CD4-positive, alpha-beta memory T cell (primary cell): ENCODE measurements at regions not wholly inside any gene's neighbourhood (a gene's known extent, or its start where the extent isn't known, plus 50 kb on each side); places are given as distances from the start of the nearest gene placed in this dataset.

Experiments
- CTCF ChIA-PET: fragments of 350-600 bp; sonication (Branson Sonifier 250); formaldehyde crosslinking; loops from one replicate; lab custom pipeline; 2021; ENCODE audit warnings: inconsistent platforms; ENCODE audit not compliant: partially characterized antibody; lab: Charles Lee
- POLR2A ChIA-PET: fragments of 350-600 bp; sonication (Branson Sonifier 250); formaldehyde crosslinking; loops from one replicate; lab custom pipeline; 2021; ENCODE audit not compliant: partially characterized antibody; lab: Charles Lee
- DNase-seq, 5 donors: peaks; one replicate each; pipeline versions ENCODE4 v3.0.0 to v3.0.0-alpha.2; 2020 to 2022; ENCODE audit warnings: mixed read lengths in 1 of 5
- H3K27ac ChIP-seq: one replicate; pipeline ENCODE4 v1.7.0; 2013; ENCODE audit warnings: low read depth, low read length
- H3K27me3 ChIP-seq: 2 replicates; pipeline ENCODE4 v1.7.0; 2013; ENCODE audit warnings: mild to moderate bottlenecking, low read length, moderate library complexity; ENCODE audit not compliant: insufficient read depth
- H3K36me3 ChIP-seq: 2 replicates; pipeline ENCODE4 v1.7.0; 2013; ENCODE audit warnings: mild to moderate bottlenecking, low read length, moderate library complexity; ENCODE audit not compliant: insufficient read depth
- H3K4me1 ChIP-seq: 2 replicates; pipeline ENCODE4 v1.7.0; 2013; ENCODE audit warnings: mild to moderate bottlenecking, low read length, moderate library complexity; ENCODE audit not compliant: insufficient read depth
- H3K4me3 ChIP-seq, 2 donors: one replicate each; pipeline ENCODE4 v1.7.0; 2013; ENCODE audit warnings: low read length in 2 of 2, mild to moderate bottlenecking in 1 of 2
- H3K9me3 ChIP-seq, 2 donors: one replicate each; pipeline ENCODE4 v1.7.0; 2013; ENCODE audit warnings: low read length in 2 of 2, control low read depth in 1 of 2; ENCODE audit not compliant: control insufficient read depth in 1 of 2
- H3K27ac Mint-ChIP-seq, 7 donors: one replicate each; pipeline ENCODE4 v1.8.0; 2020 to 2021; ENCODE audit warnings: mixed read lengths in 7 of 7, mild to moderate bottlenecking in 6 of 7, inconsistent platforms in 3 of 7, moderate library complexity in 3 of 7
- H3K27me3 Mint-ChIP-seq, 2 donors: one replicate each; pipeline ENCODE4 v1.8.0; 2020 to 2021; ENCODE audit warnings: mixed read lengths in 2 of 2
- H3K36me3 Mint-ChIP-seq, 2 donors: one replicate each; pipeline ENCODE4 v1.8.0; 2020 to 2021; ENCODE audit warnings: mixed read lengths in 2 of 2, inconsistent platforms in 1 of 2, mild to moderate bottlenecking in 1 of 2
- H3K4me1 Mint-ChIP-seq, 4 donors: one replicate each; pipeline ENCODE4 v1.8.0; 2020 to 2021; ENCODE audit warnings: mixed read lengths in 4 of 4, mild to moderate bottlenecking in 1 of 4
- H3K4me3 Mint-ChIP-seq, 8 donors: one replicate each; pipeline ENCODE4 v1.8.0; 2020 to 2021; ENCODE audit warnings: mixed read lengths in 8 of 8, mild to moderate bottlenecking in 7 of 8, moderate library complexity in 6 of 8, inconsistent platforms in 3 of 8
- H3K9me3 Mint-ChIP-seq, 8 donors: one replicate each; pipeline ENCODE4 v1.8.0; 2020 to 2021; ENCODE audit warnings: mixed read lengths in 8 of 8, mild to moderate bottlenecking in 5 of 8, inconsistent platforms in 3 of 8, moderate library complexity in 1 of 8
- intact Hi-C: fragments of 100-400 bp; cut with micrococcal nuclease; formaldehyde crosslinking; loops from one replicate; pipeline ENCODE4 v1.15.1; 2023

- ChIA-PET CTCF (no interaction called here), POLR2A (no interaction called here)
- Histone ChIP-seq H3K36me3 (no peaks in the 10 kb centered on the region), H3K9me3 (no peaks in the 10 kb centered on the region), H3K4me1 (no peaks in the 10 kb centered on the region), H3K27ac (no peak overlapping the region), H3K4me3 (no peak overlapping the region), H3K27me3 (no peaks in the 10 kb centered on the region)
- Mint-ChIP-seq H3K9me3 (no peaks in the 10 kb centered on the region), H3K36me3 (no peaks in the 10 kb centered on the region), H3K27me3 (no peaks in the 10 kb centered on the region), H3K27ac (peak overlapping the region in 5 of 7 donors; percentile 20 to 85 (median 62)), H3K4me3 (no peak overlapping the region), H3K4me1 (peaks cover 27 to 48% (median 40%) of the 10 kb centered on the region in 4 donors)
- intact Hi-C loops, result no loop called here
- DNase-seq, result no peak
Observed at GRCh38 chr9:130766021-130766926, 68.8 kb upstream of the ABL1 start.

GRCh38 chr9:130766927-130767307, 68.1 kb upstream of the ABL1 start:
- no peaks in the 10 kb centered on the region for H3K9me3 ChIP-seq
- no peak overlapping the region for H3K4me3 ChIP-seq
- Mint-ChIP-seq H3K27ac (peak overlapping the region in 5 of 7 donors; percentile 5 to 79 (median 68)), H3K36me3 (no peaks in the 10 kb centered on the region), H3K4me1 (peaks cover 27 to 48% (median 40%) of the 10 kb centered on the region in 4 donors), H3K9me3 (no peaks in the 10 kb centered on the region), H3K4me3 (no peak overlapping the region), H3K27me3 (no peaks in the 10 kb centered on the region)
- intact Hi-C loops, result no loop called here
- H3K27ac ChIP-seq, result no peak overlapping the region
- H3K27me3 ChIP-seq, result no peaks in the 10 kb centered on the region
- no peak for DNase-seq
- no peaks in the 10 kb centered on the region for H3K4me1 ChIP-seq
- ChIA-PET POLR2A (no interaction called here), CTCF (no interaction called here)
- no peaks in the 10 kb centered on the region for H3K36me3 ChIP-seq

- intact Hi-C loops, result no loop called here
- H3K27ac Mint-ChIP-seq, result peak overlapping the region in 2 of 7 donors; percentile 34 to 64
- peaks cover 0 to 5% of the 10 kb centered on the region in 2 donors for H3K36me3 Mint-ChIP-seq
- no peaks in the 10 kb centered on the region for H3K27me3 ChIP-seq
- H3K27me3 Mint-ChIP-seq, result no peaks in the 10 kb centered on the region
- H3K36me3 ChIP-seq, result no peaks in the 10 kb centered on the region
- H3K4me1 Mint-ChIP-seq, result peaks cover 31 to 53% (median 39%) of the 10 kb centered on the region in 4 donors
- DNase-seq, result no peak
- no peak overlapping the region for H3K4me3 Mint-ChIP-seq
- ChIA-PET POLR2A (no interaction called here), CTCF (interaction anchor here (2.0 kb wide), 1 partner anchor 67 kb away, joined by 6 read pairs; no protein-coding TSS in a partner anchor)
- peaks cover 0 to 2% (median 0%) of the 10 kb centered on the region in 8 donors for H3K9me3 Mint-ChIP-seq
- no peak overlapping the region for H3K4me3 ChIP-seq
- H3K4me1 ChIP-seq, result no peaks in the 10 kb centered on the region
- no peaks in the 10 kb centered on the region for H3K9me3 ChIP-seq
- no peak overlapping the region for H3K27ac ChIP-seq
Observed at GRCh38 chr9:130768265-130768664, 66.8 kb upstream of the ABL1 start.

- H3K4me3 Mint-ChIP-seq, result no peak overlapping the region
- H3K4me1 Mint-ChIP-seq, result peaks cover 28 to 47% (median 35%) of the 10 kb centered on the region in 4 donors
- H3K36me3 ChIP-seq, result no peaks in the 10 kb centered on the region
- no peaks in the 10 kb centered on the region for H3K27me3 ChIP-seq
- H3K4me1 ChIP-seq, result no peaks in the 10 kb centered on the region
- no peaks in the 10 kb centered on the region for H3K27me3 Mint-ChIP-seq
- intact Hi-C loops, result no loop called here
- ChIA-PET POLR2A (no interaction called here), CTCF (interaction anchor here (0.6 to 2.0 kb wide), 2 partner anchors 68 to 277 kb away, joined by 3 to 6 read pairs; no protein-coding TSS in a partner anchor)
- peaks cover 0 to 2% (median 0%) of the 10 kb centered on the region in 8 donors for H3K9me3 Mint-ChIP-seq
- no peak overlapping the region for H3K4me3 ChIP-seq
- no peak overlapping the region for H3K27ac Mint-ChIP-seq
- peaks cover 0 to 5% of the 10 kb centered on the region in 2 donors for H3K36me3 Mint-ChIP-seq
- no peaks in the 10 kb centered on the region for H3K9me3 ChIP-seq
- no peak for DNase-seq
- no peak overlapping the region for H3K27ac ChIP-seq
Observed at GRCh38 chr9:130768891-130769403, 66.1 kb upstream of the ABL1 start.

GRCh38 chr9:130770093-130770492, 65.0 kb upstream of the ABL1 start:
- no peak for DNase-seq
- H3K36me3 Mint-ChIP-seq, result peaks cover 0 to 5% of the 10 kb centered on the region in 2 donors
- H3K4me3 ChIP-seq, result no peak overlapping the region
- no peaks in the 10 kb centered on the region for H3K4me1 ChIP-seq
- CTCF ChIA-PET, result interaction anchor here (0.9 to 1.2 kb wide), 2 partner anchors 10 to 96 kb away, joined by 3 to 5 read pairs; no protein-coding TSS in a partner anchor
- peaks cover 26 to 46% (median 35%) of the 10 kb centered on the region in 4 donors for H3K4me1 Mint-ChIP-seq
- intact Hi-C loops, result no loop called here
- H3K27me3 Mint-ChIP-seq, result no peaks in the 10 kb centered on the region
- H3K36me3 ChIP-seq, result no peaks in the 10 kb centered on the region
- POLR2A ChIA-PET, result no interaction called here
- no peak overlapping the region for H3K4me3 Mint-ChIP-seq
- no peaks in the 10 kb centered on the region for H3K27me3 ChIP-seq
- no peak overlapping the region for H3K27ac ChIP-seq
- peaks cover 0 to 6% (median 0%) of the 10 kb centered on the region in 8 donors for H3K9me3 Mint-ChIP-seq
- H3K27ac Mint-ChIP-seq, result peak overlapping the region in 1 of 7 donors; percentile 44
- no peaks in the 10 kb centered on the region for H3K9me3 ChIP-seq

- no peak overlapping the region for H3K27ac Mint-ChIP-seq
- intact Hi-C loops, result loop anchor here (1.0 kb wide), 2 partner anchors 92 to 170 kb away; no protein-coding TSS in a partner anchor
- no peaks in the 10 kb centered on the region for H3K27me3 Mint-ChIP-seq
- Histone ChIP-seq H3K27me3 (no peaks in the 10 kb centered on the region), H3K9me3 (no peaks in the 10 kb centered on the region), H3K27ac (no peak overlapping the region), H3K4me3 (no peak overlapping the region), H3K4me1 (no peaks in the 10 kb centered on the region), H3K36me3 (no peaks in the 10 kb centered on the region)
- peak in 4 of 5 donors; percentile 11 to 24 (median 22) for DNase-seq
- CTCF ChIA-PET, result interaction anchor here (0.8 to 1.2 kb wide), 5 partner anchors 11 to 276 kb away, joined by 3 to 6 read pairs (median 4); no protein-coding TSS in a partner anchor
- H3K4me3 Mint-ChIP-seq, result no peak overlapping the region
- H3K36me3 Mint-ChIP-seq, result peaks cover 0 to 9% of the 10 kb centered on the region in 2 donors
- POLR2A ChIA-PET, result interaction anchor here (0.6 kb wide), 1 partner anchor 91 kb away, joined by 3 read pairs; no protein-coding TSS in a partner anchor
- peaks cover 22 to 38% (median 34%) of the 10 kb centered on the region in 4 donors for H3K4me1 Mint-ChIP-seq
- peaks cover 0 to 6% (median 5%) of the 10 kb centered on the region in 8 donors for H3K9me3 Mint-ChIP-seq
Observed at GRCh38 chr9:130770679-130771442, 64.2 kb upstream of the ABL1 start.
